ENCODE measurements at regions not wholly inside any gene's neighbourhood (a gene's known extent, or its start where the extent isn't known, plus 50 kb on each side); places are given as distances from the start of the nearest gene placed in this dataset.

DNA sequence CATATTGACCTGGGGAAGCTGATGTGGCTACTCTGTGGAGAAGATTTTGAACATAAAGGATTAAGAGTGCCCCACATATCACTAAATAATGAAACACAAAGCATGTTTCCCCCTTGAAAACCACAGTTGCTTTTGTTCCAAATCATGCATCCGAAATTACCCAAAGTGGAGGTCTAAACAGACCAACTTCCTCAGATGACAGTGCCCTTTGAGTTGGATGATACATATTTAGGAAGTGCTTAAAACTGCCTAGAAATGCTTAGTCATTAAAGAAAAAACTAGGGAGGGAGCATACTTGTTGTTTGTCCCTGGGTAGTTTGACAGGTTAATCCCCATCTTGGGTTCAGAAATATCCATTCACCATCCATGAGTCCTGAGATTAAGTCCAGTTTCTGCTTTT, 1070.3 kb downstream of the SUCLG1 start:
- TF ChIP-seq, protein P1, sequence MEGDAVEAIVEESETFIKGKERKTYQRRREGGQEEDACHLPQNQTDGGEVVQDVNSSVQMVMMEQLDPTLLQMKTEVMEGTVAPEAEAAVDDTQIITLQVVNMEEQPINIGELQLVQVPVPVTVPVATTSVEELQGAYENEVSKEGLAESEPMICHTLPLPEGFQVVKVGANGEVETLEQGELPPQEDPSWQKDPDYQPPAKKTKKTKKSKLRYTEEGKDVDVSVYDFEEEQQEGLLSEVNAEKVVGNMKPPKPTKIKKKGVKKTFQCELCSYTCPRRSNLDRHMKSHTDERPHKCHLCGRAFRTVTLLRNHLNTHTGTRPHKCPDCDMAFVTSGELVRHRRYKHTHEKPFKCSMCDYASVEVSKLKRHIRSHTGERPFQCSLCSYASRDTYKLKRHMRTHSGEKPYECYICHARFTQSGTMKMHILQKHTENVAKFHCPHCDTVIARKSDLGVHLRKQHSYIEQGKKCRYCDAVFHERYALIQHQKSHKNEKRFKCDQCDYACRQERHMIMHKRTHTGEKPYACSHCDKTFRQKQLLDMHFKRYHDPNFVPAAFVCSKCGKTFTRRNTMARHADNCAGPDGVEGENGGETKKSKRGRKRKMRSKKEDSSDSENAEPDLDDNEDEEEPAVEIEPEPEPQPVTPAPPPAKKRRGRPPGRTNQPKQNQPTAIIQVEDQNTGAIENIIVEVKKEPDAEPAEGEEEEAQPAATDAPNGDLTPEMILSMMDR (IDR thresholded peaks at IDR 0.05; ENCODE audit: poor library complexity): no peak
- no peak for TF ChIP-seq EZH2 (IDR thresholded peaks at IDR 0.05; ENCODE audit: borderline replicate concordance)
- no peak for TF ChIP-seq EZH2phosphoT487 (IDR thresholded peaks at IDR 0.05; ENCODE audit: low read depth, severe bottlenecking, unreplicated experiment)
